NCI-H2196 treated with DMSO at 0.1 percent for 48 hours (cell line): ENCODE measurements at regions not wholly inside any gene's neighbourhood (a gene's known extent, or its start where the extent isn't known, plus 50 kb on each side); places are given as distances from the start of the nearest gene placed in this dataset.
"Not testable (repeated sequence)": the region's sequence is repeated elsewhere in the genome, so short reads cannot be mapped to it uniquely, and the experiment has no call there.

ENCODE experiments used
- DNase-seq: peaks from one replicate; lab custom pipeline; 2025; ENCODE audit not compliant: unreplicated experiment; lab: John Stamatoyannopoulos, UW

DNA sequence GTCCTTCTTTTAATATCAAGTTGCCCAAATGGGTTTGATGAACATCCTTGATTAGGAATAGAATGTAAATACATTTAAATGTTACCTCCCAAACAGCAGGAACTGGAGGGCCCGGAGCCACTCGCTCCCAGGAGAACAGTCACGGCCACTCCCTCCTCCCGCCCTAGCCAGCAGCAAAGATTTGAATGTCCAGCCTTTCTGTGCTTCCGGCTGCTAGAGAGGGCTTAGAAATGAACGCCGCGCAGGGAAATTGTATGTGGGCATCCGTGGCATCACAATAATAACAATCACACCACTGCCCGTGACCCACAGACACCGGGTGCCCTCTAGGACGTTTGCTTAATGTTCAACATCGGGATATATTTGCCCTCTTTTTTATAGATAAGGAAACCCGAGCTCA is 164.9 kb upstream of the SALL3 start:
- DNase-seq = no peak

DNA sequence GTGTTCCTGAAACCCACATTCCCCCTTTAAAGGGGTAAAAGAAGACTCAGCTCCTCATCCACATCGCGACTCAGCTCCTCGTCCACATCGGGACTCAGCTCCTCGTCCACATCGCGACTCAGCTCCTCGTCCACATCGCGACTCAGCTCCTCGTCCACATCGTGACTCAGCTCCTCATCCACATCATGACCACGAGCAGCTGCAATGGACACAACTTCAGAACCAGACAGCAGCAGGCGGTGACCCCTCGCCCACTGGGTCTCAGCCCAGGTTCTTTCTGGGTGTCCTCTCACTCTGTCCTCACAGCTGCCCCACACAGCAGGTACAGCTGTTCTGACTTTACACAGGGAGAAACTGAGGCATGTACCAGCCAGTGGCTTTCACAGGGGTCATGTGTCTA is 163.5 kb upstream of the SALL3 start:
- DNase-seq = no peak

DNA sequence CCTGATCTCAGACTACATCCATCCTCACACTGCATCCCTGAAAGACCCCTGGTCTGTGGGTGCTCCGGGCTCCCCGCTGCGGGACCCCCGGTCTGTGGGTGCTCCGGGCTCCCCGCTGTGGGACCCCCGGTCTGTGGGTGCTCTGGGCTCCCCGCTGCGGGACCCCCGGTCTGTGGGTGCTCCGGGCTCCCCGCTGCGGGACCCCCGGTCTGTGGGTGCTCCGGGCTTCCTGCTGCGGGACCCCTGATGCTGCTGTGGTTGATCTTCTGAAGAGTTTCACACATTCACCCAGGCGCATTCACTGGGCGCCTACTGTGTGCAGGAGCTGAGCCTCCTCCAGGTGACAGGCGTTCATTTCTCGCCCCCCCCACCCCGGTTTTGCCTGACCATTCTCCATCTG is 162.7 kb upstream of the SALL3 start:
- DNase-seq = no peak

DNA sequence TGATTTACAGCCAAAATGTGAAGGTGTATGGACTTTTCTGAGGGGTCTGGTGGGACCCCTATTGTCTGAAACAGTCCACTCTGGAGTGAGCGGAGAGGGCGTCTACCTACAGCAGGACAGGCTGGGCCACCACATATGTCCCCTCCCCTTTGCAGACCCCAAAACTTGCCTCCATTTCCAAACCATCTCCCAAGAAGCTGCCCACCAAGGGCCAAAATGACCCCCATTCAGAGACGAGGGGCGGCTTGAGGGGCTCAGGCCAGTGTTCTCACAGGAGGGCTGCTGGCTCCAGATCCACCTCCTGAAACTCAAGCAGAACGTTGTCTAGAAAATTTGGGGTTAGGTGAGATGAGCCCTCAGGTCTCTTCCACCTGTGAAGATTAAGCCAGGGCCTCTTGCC is 161.1 kb upstream of the SALL3 start:
- no peak for DNase-seq

DNA sequence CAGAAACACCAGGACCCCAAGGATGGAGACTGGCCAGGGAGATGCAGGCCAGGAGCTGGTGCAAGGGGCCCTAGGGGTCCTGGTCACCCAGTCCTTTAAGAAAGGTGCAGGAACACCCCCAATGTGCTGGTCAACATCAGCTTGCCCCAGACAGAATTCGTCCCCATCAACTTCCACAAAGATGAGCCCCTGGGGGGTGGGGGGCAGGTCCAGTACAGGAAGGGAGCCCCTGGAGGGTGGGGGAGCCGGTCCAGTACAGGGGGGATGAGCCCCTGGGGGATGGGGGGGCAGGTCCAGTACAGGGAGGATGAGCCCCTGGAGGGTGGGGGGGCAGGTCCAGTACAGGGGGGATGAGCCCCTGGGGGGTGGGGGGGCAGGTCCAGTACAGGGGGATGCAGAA is 160.7 kb upstream of the SALL3 start:
- no peak for DNase-seq

DNA sequence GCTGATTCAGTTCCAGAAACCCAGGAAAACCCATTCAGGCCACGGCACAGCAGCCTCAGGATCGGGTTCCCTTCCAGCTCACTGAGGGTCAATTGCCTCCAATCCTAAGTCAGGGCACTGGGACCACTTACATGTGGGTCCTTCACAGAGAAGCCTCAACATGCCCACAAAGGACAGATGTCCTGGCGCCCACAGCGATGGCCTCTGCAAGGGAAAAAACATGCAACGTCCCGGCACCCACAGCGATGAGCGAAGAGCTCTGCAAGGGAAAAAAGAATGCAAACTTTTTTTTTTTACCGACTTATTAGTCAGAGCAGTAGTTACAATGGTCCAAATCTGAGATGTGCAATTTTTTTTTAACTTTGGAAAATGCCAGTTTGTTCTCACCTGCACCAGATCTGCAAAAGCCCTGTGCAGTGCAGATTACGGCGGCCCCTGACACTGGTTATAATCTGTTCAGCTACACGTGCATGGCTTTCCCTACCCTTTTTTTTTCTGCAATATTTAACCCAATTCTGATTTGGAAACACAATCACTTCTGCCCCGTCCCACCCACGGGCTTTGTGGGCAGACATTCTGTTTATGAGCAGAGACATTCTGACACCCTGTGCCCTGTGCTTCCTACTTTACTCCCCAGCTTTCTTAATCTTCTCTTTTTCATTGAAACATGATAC is 159.3 kb upstream of the SALL3 start:
- no peak for DNase-seq

DNA sequence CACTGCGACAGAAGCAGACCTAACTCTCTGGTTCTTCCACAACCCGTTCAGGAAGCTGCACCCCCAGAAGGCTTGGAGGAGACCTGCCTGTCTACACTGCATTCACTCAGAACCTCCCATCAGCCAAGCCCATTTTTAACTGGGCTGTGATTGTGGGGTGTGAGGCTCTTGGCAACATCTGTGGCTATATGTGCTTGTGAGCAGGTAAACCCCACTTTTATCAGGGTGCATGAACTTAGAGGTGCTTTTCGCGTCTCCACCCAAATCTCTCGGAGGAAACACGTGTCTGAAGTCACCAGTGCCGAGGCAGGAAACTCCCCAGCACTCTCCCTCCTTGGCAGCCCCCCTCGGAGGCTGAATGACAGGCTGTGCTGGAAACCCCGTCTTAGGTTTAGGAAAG is 158.2 kb upstream of the SALL3 start:
- DNase-seq = no peak

DNA sequence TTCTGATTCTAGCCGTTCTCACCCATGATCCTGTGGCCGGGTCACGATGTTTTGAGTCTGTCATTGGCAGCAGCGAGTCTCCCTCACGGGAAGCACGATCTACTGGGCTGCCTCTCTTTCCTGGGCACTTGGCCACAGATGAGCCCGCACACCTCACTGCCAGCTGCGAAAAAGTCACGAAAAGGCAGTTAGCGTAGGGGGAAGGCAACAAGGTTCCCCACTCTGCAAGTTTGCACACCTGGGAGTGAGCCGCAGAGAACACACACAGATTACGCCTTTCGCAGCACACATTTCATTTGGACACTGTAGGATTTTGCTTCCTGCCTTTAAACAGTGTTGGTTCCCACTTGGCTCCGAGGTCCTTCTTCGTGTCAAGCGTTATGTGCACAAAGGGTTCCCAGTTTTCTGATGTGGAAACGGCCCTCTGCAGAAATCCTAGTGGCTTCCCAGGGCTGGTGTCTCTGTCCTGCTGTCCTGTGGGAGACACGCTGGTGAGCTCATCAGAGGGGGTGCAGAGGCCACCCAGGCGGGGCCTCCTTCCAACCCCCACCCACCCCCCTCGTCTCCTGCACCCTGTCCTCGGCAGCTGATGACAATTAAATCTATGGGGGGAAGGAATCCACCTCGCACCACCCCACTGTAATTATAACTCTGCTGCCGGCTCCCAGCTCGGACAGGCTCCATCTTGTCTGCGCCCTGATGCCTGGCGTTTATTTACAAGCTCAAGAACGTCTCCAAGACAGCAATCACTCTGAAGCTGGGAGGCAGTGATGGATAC is 157.3 kb upstream of the SALL3 start:
- DNase-seq = no peak

DNA sequence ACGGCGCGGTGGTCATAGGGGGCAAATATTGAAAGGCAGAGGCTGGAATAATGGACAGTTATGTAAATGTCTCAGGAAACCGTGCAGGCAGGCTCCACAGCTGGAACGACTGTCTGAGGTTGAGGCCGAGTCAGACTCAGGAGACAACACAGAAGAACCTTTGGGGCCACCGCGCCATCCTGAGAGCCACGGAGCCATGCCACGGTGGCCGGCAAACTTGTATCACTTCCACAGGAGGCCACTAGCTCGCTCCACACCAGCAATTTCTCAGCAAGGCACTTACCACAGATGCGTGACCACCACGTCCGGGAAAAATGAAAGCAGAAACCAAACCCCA is 156.7 kb upstream of the SALL3 start:
- DNase-seq = no peak

DNA sequence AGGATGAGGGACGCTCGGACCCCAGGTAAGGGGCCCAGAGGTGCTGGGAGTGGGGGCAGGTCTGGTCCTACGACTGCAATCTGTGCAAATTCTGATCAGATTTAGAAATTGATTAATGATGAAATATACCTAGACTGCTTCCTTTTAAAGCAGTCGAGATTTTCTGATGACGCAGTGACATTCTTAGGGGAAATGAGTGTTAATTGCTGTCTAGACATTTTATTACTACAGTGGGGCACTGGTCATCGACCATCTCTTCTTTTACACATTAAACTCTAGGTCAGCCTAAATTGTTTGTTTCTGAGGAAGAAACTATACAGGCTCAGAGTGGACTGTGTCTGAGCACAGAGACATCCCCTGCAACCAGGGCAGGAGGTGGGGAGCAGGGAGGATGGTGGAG is 154.4 kb upstream of the SALL3 start:
- DNase-seq = no peak

DNA sequence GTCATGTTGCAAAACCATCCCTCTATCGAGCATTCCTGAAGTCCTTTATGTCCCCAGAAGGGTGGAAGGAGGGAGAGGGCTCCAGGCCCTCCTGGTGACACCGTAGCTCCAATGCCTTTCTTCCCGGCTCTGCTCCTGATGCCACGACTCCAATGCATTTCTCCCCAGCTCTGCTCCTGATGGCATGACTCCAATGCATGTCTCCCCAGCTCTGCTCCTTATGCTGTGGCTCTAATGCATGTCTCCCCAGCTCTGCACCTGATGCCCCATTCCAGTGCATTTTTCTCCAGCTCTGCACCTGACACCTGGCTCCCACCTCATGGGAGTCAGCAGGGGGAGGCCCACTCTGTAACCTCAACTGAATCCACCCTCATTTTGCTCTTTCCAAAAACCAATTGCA is 153.0 kb upstream of the SALL3 start:
- DNase-seq = no peak

DNA sequence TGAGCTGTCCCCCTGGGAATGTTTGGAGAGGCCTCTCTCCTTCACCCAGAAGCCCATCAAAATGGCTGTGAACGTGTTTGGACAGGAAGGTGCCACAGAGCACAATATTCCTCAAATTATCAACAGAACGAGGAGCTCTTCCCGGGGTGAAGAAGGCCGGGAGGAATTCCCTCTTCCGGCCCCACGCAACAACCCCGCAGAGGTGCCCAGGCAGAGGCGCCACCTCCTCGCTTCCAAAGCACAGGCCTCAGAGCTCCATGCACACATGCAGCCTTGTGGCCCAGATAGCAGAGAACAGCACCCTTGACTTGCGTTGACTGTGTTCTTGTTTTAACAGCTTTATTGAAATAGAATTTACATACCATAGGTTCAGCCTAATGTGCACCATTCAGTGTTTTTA is 152.5 kb upstream of the SALL3 start:
- no peak for DNase-seq

DNA sequence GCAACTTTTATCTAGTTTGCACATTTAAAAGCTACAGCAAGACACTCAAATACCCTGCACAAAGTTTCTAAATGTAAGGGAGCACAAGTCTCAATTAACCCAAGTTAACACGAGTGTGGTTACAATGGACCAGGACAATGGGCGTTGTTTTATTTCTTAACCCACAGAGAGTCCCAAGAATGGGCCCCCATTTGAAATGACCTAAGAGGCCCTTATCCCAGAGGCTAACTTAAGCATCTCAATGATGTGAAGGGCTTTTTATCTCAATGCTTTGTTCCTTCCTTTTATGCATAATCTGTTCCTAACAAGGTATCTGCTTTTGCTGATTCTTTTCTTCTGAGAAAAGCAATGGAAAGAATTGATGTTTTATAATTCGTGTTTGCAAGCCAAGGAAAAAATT is 151.5 kb upstream of the SALL3 start:
- no peak for DNase-seq

DNA sequence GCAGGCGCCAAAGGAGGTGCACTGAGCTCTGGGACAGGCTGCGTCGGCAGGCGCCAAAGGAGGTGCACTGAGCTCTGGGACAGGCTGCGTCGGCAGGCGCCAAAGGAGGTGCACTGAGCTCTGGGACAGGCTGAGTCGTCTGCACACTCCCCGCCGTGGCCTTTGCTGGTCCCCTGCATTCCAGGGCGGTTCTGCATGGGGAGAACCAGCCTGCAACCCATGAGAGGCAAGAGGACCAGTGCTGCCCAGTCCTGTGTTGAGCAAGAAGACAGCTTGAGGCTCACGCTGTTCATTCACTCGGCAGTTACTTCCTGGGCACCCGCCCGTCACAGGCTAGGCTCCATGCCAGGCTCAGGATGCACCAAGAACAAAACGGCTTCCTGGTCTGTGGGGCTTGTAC is 150.6 kb upstream of the SALL3 start:
- DNase-seq = not testable (repeated sequence)

DNA sequence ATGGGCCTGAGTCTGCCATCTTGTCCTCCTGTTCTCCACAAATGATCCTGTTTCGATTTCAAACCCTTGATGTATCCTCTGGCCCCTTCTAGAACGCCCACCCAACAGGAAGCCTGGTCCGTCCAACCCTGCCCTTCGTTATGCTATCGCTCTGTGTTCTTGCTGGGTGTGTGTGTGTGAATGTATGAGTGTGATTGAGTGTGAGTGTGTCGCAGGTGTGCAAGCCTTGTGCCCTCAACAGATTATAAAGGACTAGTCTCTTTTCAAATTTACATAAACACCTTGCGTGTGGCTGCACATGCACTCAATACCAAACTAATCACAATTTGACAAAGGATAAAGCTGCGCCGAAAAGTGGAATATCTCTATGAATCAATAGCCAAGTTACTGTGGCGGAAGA is 149.5 kb upstream of the SALL3 start:
- DNase-seq = no peak

DNA sequence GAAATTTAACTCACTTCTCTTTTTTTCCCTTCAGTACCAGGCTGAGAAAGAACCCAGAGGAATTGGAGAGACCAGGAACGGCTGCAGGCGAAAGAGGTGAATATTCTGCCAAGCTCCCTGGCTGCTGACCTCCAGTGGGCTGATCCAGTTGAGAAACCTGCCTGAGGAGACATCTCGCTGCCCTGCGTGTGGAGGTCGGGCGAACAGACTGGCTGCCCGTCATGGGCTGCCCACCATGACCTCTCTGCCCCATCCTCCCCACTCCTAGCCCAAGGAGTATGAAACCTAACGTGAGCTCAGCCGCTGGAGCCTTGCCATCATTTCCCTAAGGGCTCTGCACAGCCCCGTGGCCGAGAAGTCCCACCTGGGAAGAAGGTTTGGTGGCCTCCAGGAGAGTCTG is 148.8 kb upstream of the SALL3 start:
- DNase-seq = no peak

DNA sequence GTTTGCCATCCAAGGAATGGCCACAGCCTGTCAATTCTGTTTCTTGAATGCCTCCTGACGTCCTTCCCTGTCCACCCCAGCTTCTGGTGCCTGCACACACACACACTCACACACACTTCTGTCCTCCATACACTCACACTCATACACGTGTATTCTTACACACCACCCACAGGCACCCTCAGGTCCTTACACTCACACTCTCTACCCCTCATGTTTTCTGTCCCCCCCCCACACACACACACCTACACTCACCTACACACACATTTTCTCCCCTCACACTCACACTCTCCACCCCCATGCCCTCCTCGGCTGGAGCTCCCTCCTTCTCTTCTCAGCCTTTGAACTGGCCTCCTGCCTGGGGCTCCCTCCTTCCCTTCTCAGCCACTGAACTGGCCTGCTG is 148.0 kb upstream of the SALL3 start:
- no peak for DNase-seq

DNA sequence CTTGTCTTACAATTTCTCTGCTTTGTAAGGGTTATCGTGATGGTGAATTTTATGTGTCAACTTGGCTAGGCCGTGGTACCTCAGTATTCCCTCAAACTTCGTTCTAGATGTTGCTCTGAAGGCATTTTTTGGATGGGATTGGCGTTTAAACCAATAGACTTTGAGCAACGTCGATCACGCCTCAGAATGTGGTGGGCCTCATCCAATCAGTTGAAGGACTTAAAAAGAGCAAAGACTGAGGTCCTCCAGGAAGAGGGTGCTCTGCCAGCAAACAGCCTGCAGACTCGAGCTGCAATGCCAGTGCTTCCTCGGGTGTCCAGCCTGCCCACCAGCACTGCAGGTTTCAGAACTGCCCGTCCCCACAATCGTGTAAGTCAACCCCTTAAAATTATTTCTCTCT is 145.8 kb upstream of the SALL3 start:
- no peak for DNase-seq

DNA sequence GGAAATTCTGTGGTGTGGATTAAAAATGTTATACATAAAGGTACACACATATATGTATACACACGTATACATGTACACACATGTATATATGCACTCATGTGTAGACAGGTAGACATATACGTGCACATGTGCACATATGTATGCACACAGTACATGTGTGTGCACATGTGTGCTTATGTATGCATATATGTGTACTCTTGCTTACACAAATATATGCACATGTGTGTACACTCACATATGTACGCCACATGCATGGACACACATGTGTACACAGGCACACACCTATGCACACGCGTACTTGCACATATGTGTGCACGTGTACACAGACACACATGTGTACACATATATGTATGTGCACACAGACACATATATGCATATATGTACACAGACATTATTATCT is 142.8 kb upstream of the SALL3 start:
- DNase-seq = no peak

DNA sequence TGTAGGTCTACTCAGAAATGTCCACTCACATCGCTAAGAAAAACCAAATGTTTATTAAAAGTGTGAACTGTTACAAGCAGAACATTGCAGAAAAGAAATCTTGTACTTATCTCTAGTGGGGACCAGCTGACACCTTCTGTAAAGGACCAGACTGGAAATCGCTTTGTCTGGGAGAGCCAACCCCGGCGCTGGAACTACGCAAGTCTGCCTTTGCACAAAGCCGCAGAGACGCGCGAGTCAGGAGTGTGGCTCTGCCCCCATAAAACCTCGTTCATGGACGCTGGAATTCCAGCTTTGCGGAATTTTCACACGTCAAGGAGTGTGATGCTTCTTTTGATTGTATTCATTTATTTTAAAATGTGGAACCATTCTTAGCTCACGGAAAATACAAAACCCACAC is 141.9 kb upstream of the SALL3 start:
- DNase-seq = no peak

DNA sequence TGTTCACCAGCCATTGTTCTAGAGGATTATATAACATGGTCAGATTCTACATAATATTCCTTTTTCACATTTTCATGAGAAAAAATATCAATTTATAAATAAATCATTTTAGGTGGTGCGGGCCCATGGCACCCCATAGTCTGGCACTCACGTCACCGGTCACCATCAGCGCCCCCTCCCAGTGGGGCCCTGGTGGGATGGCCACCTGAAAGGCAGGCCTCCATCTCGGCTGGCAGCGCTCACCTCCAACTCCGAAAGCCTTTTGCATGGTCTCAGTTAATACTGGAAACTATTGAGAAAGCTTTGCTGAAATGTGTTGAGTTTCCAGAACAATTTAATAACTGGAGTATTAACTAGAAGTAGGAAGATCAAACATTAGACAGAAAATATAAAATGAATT is 141.4 kb upstream of the SALL3 start:
- no peak for DNase-seq

DNA sequence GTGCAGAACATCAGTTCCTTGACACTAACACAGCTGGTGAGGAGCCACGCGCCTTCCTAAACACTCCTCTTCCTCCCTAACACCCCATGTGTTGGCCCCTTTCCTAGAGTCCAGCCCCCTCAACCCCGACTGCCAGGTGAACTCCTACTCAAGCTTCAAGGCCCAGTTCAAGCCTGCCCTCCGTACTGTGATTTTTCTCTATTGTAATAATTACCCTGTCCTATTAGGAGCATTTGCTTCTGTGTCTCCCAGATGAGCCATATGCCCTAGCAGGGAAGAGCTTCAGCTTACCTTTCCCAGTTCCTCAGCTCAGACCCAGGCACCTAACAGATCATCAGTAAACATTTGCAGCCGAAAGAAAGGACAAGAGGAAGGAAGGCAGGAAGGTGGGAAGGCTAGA is 130.6 kb upstream of the SALL3 start:
- DNase-seq = no peak

DNA sequence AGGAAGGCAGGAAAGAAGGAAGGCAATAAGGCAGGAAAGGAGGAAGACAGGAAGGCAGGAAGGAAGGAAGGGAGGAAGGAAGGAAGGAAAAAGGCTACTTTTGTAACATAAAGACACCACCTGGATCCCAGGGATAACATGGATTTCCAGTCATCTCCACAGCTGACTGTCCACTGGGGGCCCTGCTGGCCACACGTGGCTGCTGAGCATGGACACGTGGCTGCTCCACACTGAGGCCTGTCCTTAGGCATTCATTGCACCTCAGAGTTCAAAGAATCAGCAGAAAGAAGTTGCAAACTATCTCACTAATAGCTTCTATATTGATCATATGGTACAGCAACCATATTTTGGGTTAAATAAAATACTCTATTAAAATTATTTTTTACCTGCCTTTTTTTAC is 130.2 kb upstream of the SALL3 start:
- no peak for DNase-seq
